Chondrocyte (in vitro differentiated cells): ENCODE measurements at regions not wholly inside any gene's neighbourhood (a gene's known extent, or its start where the extent isn't known, plus 50 kb on each side); places are given as distances from the start of the nearest gene placed in this dataset.

Experiments used
- DNase-seq: peaks from one replicate; pipeline ENCODE4 v3.0.0; 2021; ENCODE audit warnings: mixed read lengths, low spot score
- H3K27ac Mint-ChIP-seq: one replicate; pipeline ENCODE4 v1.8.0; 2021; ENCODE audit warnings: mild to moderate bottlenecking, moderate library complexity, mixed read lengths; ENCODE audit not compliant: unreplicated experiment
- H3K27me3 Mint-ChIP-seq: 2 replicates; pipeline ENCODE4 v1.8.0; 2021; ENCODE audit warnings: low read depth, mixed read lengths
- H3K36me3 Mint-ChIP-seq: 2 replicates; pipeline ENCODE4 v1.8.0; 2021; ENCODE audit warnings: low read depth, mixed read lengths
- H3K4me1 Mint-ChIP-seq: 2 replicates; pipeline ENCODE4 v1.8.0; 2021; ENCODE audit warnings: low read depth, mild to moderate bottlenecking, mixed read lengths
- H3K4me3 Mint-ChIP-seq: one replicate; pipeline ENCODE4 v1.8.0; 2021; ENCODE audit warnings: mild to moderate bottlenecking, moderate library complexity, mixed read lengths; ENCODE audit not compliant: unreplicated experiment
- H3K9me3 Mint-ChIP-seq: 2 replicates; pipeline ENCODE4 v1.8.0; 2021; ENCODE audit warnings: low read depth, mixed read lengths
- TF ChIP-seq, protein P1 (sequence below): fragments of 200-600 bp; sonication (generic); IDR thresholded peaks from 2 replicates; pipeline ENCODE4 v1.5.0; 2021; ENCODE audit warnings: antibody characterized with exemption, mild to moderate bottlenecking, moderate library complexity

DNA sequence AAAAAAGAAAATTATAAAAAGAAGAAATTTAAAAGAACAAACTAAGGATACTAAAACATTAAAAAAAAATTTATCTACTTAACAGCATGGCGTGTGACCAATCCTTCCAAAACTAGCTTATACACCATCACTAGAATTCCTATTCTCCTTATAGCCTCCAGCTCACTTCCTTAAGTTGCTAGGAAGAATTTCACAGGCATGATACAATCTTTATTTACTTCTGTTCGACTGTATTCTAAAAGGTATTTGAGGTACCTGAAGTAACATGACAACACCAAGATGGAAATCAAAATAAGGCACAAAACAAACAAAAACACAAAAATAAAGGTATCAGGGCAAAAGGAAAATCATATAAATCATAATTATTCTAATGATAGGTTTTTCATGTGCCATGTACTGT lies 360.7 kb downstream of the FIGN start:
- TF ChIP-seq, protein P1, sequence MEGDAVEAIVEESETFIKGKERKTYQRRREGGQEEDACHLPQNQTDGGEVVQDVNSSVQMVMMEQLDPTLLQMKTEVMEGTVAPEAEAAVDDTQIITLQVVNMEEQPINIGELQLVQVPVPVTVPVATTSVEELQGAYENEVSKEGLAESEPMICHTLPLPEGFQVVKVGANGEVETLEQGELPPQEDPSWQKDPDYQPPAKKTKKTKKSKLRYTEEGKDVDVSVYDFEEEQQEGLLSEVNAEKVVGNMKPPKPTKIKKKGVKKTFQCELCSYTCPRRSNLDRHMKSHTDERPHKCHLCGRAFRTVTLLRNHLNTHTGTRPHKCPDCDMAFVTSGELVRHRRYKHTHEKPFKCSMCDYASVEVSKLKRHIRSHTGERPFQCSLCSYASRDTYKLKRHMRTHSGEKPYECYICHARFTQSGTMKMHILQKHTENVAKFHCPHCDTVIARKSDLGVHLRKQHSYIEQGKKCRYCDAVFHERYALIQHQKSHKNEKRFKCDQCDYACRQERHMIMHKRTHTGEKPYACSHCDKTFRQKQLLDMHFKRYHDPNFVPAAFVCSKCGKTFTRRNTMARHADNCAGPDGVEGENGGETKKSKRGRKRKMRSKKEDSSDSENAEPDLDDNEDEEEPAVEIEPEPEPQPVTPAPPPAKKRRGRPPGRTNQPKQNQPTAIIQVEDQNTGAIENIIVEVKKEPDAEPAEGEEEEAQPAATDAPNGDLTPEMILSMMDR = no peak
- H3K27me3 Mint-ChIP-seq = no peaks in the 10 kb centered on the region
- H3K9me3 Mint-ChIP-seq = peaks cover 5% of the 10 kb centered on the region
- H3K36me3 Mint-ChIP-seq = no peaks in the 10 kb centered on the region
- H3K4me3 Mint-ChIP-seq = no peak overlapping the region
- H3K4me1 Mint-ChIP-seq = no peaks in the 10 kb centered on the region
- DNase-seq = no peak
- H3K27ac Mint-ChIP-seq = no peak overlapping the region

DNA sequence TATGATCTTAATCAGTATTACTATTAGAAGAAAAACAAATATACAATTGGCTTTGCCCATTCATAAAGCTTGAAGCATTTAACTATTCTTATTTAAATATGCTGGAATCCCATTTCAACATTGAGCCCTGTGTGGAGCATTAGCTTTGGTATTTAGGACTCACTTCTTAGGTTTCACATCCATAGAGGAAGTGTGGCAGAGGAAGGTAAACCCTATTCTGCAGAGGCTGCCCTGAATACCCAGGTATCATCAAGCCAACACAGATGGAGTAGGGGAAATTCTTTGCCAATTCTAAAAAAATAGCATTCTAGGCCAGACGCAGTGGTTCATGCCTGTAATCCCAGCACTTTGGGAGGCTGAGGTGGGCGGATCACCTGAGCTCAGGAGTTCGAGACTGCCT lies 361.5 kb downstream of the FIGN start:
- no peak for DNase-seq
- H3K27ac Mint-ChIP-seq = no peak overlapping the region
- no peaks in the 10 kb centered on the region for H3K27me3 Mint-ChIP-seq
- H3K9me3 Mint-ChIP-seq = peaks cover 3% of the 10 kb centered on the region
- H3K36me3 Mint-ChIP-seq = no peaks in the 10 kb centered on the region
- TF ChIP-seq, protein P1 = no peak
- H3K4me3 Mint-ChIP-seq = no peak overlapping the region
- H3K4me1 Mint-ChIP-seq = no peaks in the 10 kb centered on the region

- Mint-ChIP-seq H3K4me3 (no peak overlapping the region), H3K27me3 (no peaks in the 10 kb centered on the region)
These were observed 362.3 kb downstream of the FIGN start for GRCh38 chr2:163373496-163373895.

GRCh38 chr2:163370169-163370886 lies 365.5 kb downstream of the FIGN start:
- no peaks in the 10 kb centered on the region for H3K9me3 Mint-ChIP-seq
- H3K27ac Mint-ChIP-seq = no peak overlapping the region
- H3K4me3 Mint-ChIP-seq = no peak overlapping the region
- DNase-seq = no peak
- TF ChIP-seq, protein P1 = no peak
- H3K27me3 Mint-ChIP-seq = no peaks in the 10 kb centered on the region
- no peaks in the 10 kb centered on the region for H3K4me1 Mint-ChIP-seq
- H3K36me3 Mint-ChIP-seq = no peaks in the 10 kb centered on the region

More at GRCh38 chr2:163373496-163373895, 362.3 kb downstream of the FIGN start:
- Mint-ChIP-seq H3K27ac (no peak overlapping the region), H3K4me1 (no peaks in the 10 kb centered on the region), H3K36me3 (no peaks in the 10 kb centered on the region), H3K9me3 (no peaks in the 10 kb centered on the region)
- no peak for DNase-seq
- TF ChIP-seq, protein P1 = no peak

DNA sequence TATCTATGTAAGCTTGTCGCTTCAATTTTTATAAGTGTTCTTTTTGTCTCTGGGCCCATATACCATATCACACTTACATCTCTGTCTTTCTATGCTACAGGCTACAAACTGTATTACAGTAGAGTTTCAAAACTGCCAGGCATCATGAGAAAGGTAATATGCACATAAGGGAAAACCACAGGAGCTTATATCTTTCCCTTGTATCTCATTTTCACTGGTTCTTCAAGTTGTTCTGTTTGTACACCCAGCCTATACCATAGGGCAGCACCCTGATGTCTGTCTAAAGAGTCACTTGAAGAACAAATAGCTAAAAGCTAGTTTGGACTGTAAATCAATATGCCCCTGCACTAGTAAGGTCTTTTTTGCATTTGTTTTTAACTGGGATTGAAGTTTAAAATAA lies 366.7 kb downstream of the FIGN start:
- Mint-ChIP-seq H3K4me3 (no peak overlapping the region), H3K27ac (no peak overlapping the region), H3K36me3 (no peaks in the 10 kb centered on the region), H3K9me3 (peaks cover 9% of the 10 kb centered on the region), H3K4me1 (no peaks in the 10 kb centered on the region), H3K27me3 (no peaks in the 10 kb centered on the region)
- TF ChIP-seq, protein P1 = no peak
- no peak for DNase-seq
